Left ventricle myocardium superior (tissue), 1 donor: ENCODE measurements at regions not wholly inside any gene's neighbourhood (a gene's known extent, or its start where the extent isn't known, plus 50 kb on each side); places are given as distances from the start of the nearest gene placed in this dataset.
"Not testable (repeated sequence)": the region's sequence is repeated elsewhere in the genome, so short reads cannot be mapped to it uniquely, and the experiment has no call there.

ENCODE experiments used
- ATAC-seq: fragments of 200-7000 bp; cut with Tn5 transposase; one replicate; pipeline ENCODE4 v1.9.1; 2020; ENCODE audit warnings: mild to moderate bottlenecking, moderate library complexity
- DNase-seq: peaks from one replicate; pipeline ENCODE4 v3.0.0-alpha.2; 2020
- intact Hi-C: fragments of 100-400 bp; cut with micrococcal nuclease; formaldehyde crosslinking; loops from one replicate; pipeline ENCODE4 v1.11.0; 2022
- donor health status: DM: no; HTN: yes; CAD: no; lungs with severe emphysema.

GRCh38 chr1:134936-135335 is 316.5 kb downstream of the OR4F29 start:
- ATAC-seq, DNase-seq, intact Hi-C loops: not testable (repeated sequence)

GRCh38 chr1:118440-118839 is 333.0 kb downstream of the OR4F29 start:
- intact Hi-C loops, DNase-seq, ATAC-seq: not testable (repeated sequence)

- DNase-seq, ATAC-seq, intact Hi-C loops: not testable (repeated sequence)
Observed at GRCh38 chr1:115534-115933, 335.9 kb downstream of the OR4F29 start.

- not testable (repeated sequence) for ATAC-seq, DNase-seq
Observed at GRCh38 chr1:104776-105175, 346.7 kb downstream of the OR4F29 start.

GRCh38 chr1:99481-99880 is 352.0 kb downstream of the OR4F29 start:
- DNase-seq, intact Hi-C loops, ATAC-seq: not testable (repeated sequence)

More at GRCh38 chr1:104776-105175, 346.7 kb downstream of the OR4F29 start:
- intact Hi-C loops, result not testable (repeated sequence)

- DNase-seq, intact Hi-C loops, ATAC-seq: not testable (repeated sequence)
Observed at GRCh38 chr1:98811-99210, 352.7 kb downstream of the OR4F29 start.

- ATAC-seq, DNase-seq, intact Hi-C loops: not testable (repeated sequence)
Observed at GRCh38 chr1:91279-91678, 360.2 kb downstream of the OR4F29 start.

GRCh38 chr1:88110-88509 is 363.4 kb downstream of the OR4F29 start:
- DNase-seq, ATAC-seq, intact Hi-C loops: not testable (repeated sequence)

GRCh38 chr1:79152-79551 is 372.3 kb downstream of the OR4F29 start:
- intact Hi-C loops, DNase-seq, ATAC-seq: not testable (repeated sequence)

- intact Hi-C loops, DNase-seq, ATAC-seq: not testable (repeated sequence)
Observed at GRCh38 chr1:65119-65518, 386.4 kb downstream of the OR4F29 start, which contains the start of gene OR4F5. TSS of gene OR4F5 (plus strand) at chr1:65419.

- DNase-seq, ATAC-seq, intact Hi-C loops: not testable (repeated sequence)
Observed at GRCh38 chr1:56014-56531, 395.4 kb downstream of the OR4F29 start.

- DNase-seq, ATAC-seq, intact Hi-C loops: not testable (repeated sequence)
Observed at GRCh38 chr1:53182-53581, 398.3 kb downstream of the OR4F29 start.

GRCh38 chr1:41965-42466 is 409.5 kb downstream of the OR4F29 start:
- ATAC-seq, DNase-seq, intact Hi-C loops: not testable (repeated sequence)

- DNase-seq, ATAC-seq, intact Hi-C loops: not testable (repeated sequence)
Observed at GRCh38 chr1:41197-41596, 410.3 kb downstream of the OR4F29 start.

GRCh38 chr1:29183-29582 is 422.3 kb downstream of the OR4F29 start:
- DNase-seq, ATAC-seq, intact Hi-C loops: not testable (repeated sequence)

- intact Hi-C loops, result not testable (repeated sequence)
Observed at GRCh38 chr1:17298-17697, 434.2 kb downstream of the OR4F29 start.

GRCh38 chr1:16025-16424 is 435.5 kb downstream of the OR4F29 start:
- peak; percentile 22 for DNase-seq
- ATAC-seq, intact Hi-C loops: not testable (repeated sequence)

More at GRCh38 chr1:17298-17697, 434.2 kb downstream of the OR4F29 start:
- not testable (repeated sequence) for ATAC-seq
- DNase-seq, result peak; percentile 16

- DNase-seq (peak; percentile 21), ATAC-seq (peak; percentile 52)
- intact Hi-C loops, result not testable (repeated sequence)
Observed at GRCh38 chr1:9941-10717, 441.3 kb downstream of the OR4F29 start.
